NCI-H524 (cell line): ENCODE measurements at regions not wholly inside any gene's neighbourhood (a gene's known extent, or its start where the extent isn't known, plus 50 kb on each side); places are given as distances from the start of the nearest gene placed in this dataset.

Experiments
- DNase-seq, 2 experiments: peaks; one replicate each; lab custom pipeline; 2025; lab: John Stamatoyannopoulos, UW

DNA sequence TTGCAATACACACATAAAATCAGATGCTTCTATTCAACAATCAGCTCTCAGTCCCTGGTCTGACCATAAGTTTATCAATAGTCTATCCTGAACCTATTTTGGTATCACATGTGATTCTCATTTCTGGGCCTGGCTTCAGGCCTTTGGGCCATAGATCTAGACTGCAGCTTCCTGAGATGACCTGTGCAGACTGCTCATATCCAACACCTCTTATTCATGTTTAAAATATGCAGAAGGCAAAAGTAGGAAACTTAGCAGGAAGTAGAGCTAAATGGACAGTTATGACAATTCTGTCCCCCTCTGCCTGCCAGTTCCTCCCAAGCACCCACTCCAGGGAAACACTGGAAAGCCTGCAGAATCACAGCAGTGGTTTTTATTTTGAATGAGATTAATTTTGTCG, 53.3 kb downstream of the C7orf25 start:
- DNase-seq, result no peak

DNA sequence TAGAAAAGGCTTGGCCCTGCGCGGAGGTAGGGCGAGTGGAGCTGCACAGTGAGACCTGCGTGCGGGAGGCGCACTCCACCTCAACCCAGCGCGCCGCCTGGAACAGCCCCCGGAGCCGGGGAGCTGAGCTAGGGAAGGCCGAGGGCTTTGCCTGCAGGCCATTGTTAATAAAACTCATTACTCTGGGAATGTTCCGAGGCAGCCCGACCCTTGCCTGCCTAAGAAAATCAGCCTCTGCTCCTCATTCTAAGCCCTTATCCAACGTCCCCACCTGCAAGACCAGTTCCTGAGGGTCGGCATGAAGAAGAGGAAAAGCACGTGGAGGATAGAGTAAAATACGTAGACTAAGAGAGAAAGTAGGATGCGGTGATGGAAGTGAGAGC, 55.3 kb downstream of the C7orf25 start:
- DNase-seq, result no peak

DNA sequence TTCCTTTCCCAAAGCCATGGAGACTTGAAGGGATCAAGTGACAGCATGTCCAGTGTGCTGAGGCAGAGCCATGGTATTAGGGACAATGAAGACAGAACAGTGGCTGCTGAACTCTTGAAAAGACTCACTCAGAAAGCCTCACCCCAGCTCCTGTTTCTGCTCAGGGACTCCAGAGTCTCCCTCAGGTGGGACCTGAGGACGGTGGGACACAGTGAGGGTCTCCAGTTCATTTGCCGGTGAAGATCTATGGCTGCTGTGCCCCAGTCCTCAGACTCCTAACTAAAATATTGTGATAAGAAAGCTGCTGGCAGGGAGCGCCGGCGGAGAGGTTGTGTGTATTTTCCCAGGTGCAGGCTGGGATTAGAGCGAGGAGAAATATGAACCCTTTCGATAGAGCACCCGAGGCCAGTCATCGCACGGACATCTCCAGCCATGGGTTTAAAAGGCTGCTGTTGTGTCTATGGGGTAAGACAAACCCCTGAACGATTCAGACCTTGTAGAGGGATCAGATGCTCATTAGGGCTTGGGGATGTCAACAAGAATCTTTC, 57.2 kb downstream of the C7orf25 start:
- DNase-seq, result no peak

DNA sequence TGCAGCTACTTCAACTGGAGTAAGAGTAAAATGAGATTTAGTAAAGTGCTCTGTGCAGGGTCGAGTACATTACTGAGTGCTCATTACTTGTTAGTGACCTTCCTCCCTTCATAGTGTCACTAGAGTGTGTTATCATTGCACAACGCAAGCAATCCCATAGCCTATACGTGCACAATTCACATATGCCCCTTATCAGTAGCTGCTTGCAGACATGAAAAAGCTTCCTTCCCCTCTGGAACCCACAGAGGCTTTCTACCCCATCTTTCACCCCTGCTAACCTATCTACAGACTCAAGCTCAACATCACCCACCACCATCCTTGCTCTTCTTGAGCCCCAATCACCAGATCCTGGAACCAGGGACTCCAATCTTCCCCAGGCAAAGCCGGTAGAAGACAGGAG, 59.3 kb downstream of the C7orf25 start:
- no peak for DNase-seq

DNA sequence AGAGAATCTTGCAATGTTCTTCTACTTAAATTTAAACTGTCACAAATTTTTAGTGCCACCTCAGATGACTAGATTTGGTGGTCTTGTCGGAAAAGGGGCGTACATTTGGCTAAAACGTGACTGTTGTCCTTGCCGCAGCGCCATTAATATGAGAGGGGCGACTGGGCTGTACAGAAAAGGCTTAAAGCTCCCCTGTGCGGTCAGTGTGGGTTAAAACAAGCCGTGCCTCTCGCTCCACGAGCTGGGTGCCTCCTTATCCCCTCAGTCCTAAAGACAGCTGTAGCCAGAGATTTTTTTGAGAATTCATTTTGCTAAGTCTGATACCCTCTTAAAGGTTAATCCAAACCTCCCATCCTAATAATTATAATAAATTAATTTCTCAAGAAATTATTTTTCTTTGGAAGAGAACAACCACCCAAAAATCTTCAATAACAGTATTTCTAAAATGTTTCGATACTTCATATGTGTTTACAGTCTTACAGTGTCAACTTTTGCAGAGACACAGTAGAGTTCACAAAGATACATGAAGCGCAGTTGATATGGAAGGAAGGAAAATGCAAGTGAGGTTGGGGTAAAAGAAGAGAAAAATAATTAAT, 68.6 kb downstream of the C7orf25 start:
- peak in 1 of 2 experiments; percentile 53 for DNase-seq

DNA sequence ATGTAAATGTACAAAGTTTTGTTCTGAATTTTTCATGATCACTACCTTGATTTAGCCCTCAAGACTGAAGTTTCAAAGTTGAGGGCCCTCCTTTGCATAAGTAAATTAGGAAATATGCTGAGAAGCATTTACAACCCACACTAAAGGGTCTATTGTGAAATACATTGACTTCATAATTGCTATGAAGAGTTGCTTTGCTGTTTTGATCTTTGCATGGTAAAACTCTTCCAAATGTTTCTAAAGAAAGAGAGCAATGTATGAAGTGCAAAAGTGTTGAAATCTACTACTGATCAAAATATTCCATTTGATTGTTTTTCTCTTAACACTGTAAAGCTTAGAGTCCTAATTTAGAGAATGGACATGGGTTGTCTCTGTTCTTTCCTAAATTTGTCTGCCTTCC, 77.2 kb downstream of the C7orf25 start:
- DNase-seq, result no peak

DNA sequence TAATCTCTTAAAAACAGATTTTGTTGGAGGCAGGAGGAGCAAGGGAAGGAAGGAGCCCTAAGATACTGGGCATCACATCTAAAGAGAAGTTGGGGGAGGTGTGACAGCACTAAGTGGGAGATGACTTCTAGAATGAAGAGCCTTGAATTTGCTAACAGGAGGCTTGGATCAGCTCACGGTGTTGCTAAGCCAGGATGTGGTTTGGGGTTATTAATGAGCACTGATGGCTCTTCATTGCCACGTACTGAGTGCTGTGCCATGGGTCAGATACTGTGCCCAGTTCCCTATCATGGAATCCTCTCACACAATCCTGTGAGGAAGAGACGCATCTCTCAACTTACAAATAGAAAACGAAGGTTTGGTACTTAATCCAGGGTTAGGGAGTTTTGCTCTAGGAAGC, 78.5 kb downstream of the C7orf25 start:
- DNase-seq, result no peak

DNA sequence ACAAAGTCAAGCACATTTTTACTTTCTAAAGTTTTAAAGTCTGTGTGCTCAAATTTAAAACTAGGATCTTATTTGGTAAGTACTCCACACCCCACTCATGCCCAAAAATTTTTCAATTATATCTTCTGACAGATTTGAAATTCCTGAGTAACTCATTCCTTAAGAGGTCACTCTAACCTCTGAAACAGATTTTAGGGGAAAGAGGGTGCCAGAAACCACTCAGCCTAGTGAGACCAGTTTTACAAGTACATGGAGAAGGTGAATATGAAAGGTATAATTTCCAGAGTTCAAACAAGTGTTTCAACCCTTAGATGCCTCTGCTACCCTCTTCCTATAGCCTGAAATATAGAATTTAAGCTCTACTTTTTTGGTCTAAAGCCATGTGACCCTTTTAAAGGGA, 79.2 kb downstream of the C7orf25 start:
- DNase-seq, result no peak

DNA sequence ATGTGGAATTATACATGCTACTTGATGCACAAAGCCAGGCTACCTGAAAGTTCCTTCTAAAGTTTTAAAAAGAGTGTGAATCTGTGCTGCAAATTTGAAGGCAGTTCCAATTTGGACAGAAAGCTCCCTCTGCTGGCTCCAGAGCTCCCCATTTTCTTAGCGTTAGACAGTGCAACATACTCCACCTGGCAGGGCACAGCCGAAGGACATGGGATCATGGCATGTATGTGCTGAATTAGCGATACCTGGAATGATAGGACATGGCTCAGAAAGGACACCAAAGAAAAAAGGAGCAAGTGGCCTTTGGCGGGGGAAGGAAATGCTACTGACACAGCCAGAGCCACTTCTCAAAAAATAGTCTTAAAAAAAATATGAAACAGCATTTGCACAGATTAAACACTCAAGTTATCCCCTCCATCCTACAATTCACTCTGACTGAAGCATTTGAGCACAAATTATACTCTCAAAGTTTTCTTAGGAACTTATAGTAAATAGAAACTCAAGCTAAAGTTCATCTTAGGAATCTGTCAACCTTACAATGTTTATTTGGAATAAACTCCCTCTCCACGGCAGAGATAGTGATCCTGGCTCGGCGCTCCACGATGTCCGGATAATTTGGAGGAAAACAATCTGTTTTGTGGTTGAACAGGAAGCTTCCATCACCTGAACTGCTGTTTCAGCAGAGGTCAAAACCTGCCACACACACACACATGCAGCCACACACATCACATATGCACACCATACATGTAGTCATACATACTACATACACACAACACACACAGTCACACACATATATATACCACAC, 80.0 kb downstream of the C7orf25 start:
- peak in 1 of 2 experiments; percentile 12 for DNase-seq

DNA sequence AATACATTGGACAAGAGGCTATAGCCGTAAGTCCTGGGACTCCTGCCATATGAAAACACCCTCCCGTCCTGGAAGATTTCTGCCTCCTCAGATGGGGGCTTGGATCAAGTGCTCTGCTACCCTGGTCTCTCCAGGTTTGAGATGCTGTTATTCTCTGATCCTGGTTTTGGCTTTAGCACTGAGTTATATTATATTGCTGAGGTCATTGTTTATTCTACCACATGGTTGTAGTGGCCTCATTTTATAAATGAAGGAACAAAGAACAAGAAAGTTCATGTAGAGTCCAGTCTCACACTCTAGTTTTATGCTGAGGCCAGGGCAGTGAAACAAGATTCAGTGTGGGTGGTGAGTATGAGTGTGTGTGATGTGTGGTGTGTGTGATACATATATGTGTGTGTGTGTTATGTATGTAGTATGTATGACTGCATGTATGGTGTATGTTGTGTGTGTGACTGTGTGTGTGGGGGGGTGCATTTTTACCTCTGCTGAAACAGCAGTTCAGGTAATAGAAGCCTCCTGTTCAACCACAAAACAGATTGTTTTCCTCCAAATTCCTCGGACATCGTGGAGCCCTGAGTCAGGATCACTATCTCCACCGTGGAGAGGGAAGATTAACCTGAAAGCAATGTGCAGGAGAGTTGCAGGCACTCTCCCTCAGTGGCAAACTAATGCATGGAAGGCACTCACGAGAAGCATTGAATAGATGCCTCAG, 80.7 kb downstream of the C7orf25 start:
- no peak for DNase-seq

DNA sequence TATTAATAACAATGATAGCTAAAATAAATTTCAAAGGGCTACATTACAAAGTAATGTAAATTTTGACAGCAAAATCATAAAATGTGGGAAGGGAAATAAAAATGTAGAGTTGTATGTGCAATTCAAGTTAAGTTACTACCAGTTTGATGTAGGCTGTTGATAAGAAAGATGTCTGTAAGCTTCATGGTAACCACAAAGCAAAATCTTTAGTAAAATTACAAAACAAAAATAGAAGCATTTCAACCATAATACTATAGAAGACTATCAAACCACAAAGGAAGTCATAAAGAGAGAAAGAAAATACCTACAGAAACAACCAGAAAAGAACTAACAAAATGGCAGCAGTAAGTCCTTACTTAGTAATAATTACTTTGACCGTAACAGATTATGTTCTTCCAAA, 99.1 kb downstream of the C7orf25 start:
- DNase-seq, result no peak

DNA sequence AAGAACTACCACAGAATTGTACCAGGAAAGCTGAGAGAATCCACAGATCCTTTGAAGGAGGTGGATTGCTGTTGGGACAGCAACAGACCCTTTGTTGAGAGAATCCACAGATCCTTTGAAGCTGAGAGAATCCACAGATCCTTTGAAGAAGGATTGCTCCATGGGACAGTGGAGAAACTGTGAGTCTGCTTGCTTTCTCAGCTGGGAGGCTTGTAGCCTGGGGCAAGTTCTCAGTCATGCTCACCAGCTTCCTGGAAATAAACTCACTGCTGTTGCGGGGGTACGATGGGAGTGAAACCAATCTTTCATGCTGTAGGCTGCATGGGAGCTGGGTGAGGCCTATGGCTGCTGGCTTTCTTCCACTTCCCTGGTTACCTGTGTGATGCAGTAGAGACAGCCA, 106.3 kb downstream of the C7orf25 start:
- DNase-seq, result no peak

DNA sequence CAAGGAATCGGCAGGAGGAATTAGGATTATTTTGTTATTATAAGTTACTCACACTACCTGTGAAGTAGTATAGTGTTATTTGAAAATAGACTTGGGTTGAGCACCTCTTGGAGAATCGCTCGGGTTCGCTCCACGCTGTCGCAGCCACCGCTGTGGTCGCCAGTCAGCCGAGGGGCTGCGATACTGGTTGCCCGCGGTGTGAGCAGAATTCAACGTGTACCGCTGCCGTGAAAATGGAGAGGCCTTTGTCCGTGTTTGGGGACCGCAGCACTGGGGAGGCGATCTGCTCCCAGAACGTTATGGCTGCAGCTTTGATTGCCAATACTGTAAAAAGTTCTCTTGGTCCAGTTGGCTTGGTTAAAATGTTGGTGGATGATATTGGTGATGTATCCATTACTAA, 117.2 kb downstream of the C7orf25 start:
- no peak for DNase-seq

DNA sequence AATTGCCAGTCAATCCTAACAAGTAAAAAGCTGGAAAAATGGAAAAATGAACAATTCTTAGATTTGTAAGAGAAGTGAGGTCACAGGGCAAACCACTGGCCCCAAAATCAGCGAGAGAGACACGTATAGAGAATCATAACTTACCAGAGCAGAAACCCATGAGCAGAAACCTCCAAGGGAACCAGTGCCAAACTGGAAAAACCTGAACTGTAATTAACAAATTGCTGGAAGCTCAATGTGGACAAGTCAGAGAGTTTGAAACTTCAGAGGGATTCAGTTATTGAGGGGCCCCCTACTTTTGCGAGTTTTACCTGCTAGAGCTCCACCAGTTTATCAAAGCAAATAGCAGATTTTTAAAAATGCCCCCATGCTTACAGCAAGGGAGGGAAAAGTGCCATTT, 119.0 kb downstream of the C7orf25 start:
- DNase-seq, result no peak

DNA sequence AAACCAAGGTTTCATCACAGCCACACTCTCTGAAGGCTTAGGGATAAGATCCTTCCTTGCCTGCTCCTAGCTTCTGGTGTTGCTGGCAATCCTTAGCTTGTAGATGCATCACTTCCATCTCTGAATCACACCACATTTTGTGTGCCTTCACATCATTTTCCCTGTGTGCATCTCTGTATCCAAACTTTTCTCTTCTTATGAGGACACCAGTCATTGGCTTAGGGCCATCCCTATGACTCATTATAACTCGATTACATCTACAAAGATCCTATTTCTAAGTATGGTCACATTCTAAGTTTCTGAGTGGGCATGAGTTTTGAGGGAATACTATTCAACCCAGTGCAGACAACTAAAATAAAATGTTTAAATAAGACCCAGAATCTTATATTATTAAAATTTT, 121.7 kb downstream of the C7orf25 start:
- DNase-seq, result no peak

DNA sequence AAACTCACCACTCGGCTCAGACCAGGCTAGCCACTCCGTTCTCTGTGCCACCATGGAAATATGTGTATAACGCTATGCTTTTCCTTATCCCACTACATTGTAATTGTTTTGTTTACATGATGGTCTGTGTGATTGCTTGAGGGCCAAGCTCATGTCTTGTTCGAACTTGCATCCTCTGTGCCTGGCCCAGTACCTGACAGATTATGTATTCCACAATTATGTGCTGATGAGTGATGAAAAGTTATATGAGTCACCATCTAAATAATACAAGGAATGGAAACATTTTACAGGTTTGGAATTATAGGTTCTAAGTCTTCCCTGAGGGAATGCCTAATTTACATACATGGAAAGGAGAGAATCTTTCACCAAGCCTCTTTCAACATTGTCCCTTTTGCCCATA, 137.4 kb downstream of the C7orf25 start:
- DNase-seq, result no peak

DNA sequence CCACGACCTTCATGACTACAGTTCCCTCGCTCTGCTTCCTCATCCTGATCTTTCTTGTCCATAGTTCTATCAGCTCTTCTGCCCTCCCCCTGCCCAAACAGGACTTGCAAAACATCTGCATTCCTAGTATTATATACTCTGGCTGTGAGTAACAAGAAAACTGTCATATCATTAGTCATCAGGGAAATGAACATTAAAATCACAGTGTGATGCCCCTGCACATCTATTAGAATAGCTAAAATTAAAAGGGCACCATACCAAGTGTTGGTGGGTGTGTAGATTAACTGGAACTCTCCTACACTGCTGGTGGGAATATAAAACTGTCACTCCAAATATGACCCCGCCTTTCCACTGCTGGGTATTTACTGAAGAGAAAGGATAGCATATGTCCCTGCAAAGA, 141.8 kb downstream of the C7orf25 start:
- DNase-seq, result no peak

DNA sequence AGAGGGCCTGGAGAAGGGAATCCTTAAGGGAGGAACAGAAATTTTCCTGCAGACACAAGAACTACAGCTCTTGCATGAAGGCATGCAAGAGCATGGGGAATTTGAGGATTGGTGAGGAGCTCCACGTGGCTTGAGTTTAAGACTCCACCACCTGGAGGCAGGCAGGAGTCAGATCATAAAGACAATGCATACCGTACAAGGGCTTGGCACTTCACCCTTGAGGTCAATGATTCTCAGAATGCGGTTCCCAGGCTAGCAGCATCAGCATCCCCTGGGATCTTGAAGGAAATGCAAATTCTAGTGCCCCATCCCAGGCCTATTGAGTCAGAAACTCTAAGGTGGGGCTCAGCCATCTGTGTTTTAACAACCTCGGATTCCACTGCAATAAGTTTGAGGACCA, 143.8 kb downstream of the C7orf25 start:
- DNase-seq, result no peak

DNA sequence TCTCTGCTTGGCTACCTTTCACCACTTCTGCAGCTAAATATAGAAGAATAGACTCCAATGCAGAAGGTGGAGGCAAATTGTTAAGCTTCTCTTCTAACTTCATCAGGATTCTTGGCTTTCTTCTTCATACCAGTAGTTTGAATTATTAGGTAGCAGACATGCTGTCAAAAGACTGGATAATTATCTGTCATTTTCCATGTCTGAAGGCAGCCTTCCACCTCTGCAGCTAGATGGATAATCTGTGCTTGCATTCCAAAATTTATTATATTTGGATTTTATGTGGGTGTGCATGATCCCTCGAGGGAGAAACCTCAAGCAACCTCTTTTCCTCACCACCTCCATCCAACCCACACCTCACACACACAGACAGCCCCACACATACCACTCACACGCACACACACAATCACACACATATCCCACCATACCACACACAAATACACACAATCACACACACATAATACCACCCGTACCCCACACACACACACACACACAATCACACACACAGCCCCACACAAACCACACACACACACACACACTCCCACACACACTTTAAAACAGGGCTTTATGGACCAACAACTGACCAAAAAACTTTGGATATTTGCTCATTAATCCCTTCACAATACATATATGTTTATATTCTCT, 145.0 kb downstream of the C7orf25 start:
- no peak for DNase-seq

DNA sequence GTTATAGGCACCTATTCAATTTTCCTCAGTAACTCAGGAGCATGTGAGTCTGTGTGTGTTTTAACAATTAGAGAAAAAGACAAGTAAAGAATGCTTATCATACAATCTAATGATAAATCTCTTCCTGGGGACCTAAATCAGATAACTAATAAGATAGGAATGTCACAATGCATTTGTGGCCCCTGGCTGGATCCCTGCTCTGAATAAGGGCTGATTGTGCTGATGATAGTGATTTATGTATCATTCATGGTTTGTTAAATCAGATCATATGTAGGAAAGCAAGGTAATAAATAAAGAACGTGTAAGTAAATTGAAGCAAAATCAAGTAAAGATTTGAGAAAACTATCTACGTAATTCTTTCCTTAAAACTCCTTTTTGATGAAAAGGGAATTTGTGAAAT, 145.9 kb downstream of the C7orf25 start:
- DNase-seq, result no peak

DNA sequence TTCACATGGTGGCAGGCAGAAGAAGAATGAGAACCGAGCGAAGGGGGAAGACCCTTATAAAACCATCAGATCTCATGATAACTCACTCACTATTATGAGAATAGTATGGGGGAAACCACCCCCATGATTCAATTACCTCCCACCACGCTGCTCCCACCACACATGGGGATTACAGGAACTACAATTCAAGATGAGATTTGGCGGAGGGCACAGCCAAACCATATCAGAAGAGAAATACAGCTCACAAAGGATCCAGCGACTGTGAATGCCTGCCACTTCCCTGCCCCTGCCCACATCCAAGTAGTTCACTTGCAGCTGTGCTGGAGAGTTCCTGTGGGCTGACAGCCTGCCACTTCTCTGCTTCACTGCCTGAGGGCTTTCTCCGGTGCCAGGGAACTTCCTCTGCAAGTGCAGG, 148.7 kb downstream of the C7orf25 start:
- no peak for DNase-seq

DNA sequence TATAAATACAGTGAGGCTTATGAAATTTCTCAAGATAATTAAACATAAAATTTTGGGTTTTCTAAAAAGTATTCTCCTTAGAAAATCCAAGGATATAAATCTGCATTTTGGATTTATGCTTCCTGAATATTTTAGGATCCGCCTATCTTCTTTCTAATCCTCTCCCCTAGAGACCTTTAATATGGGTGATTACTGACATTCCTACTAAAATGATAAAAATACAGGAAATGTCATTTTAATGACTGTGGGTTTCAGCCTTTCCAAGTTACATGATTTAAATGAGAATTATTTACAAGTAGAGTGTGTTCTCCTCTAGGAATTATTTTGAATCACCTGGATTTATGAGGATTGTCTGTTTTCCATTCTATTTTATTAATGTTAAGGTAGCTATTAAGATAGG, 150.4 kb downstream of the C7orf25 start:
- no peak for DNase-seq

DNA sequence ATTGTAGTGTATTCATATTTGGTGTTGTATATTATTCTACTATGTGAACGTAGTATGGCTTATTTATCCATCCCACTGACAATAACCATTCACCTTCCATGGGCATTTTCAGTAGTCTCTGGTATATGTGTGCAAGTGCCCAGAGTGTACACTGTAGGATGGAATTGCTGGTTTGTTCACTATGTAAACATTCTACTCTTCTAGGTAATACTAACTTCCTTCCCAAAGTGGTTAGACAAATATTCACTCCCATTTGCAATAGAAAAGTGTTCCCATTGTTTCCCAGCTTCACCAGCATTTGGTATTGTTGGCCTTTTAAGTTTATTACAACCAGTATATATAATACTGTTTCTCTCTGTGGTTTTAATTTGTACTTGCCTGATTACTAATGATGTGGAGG, 153.7 kb downstream of the C7orf25 start:
- DNase-seq, result no peak
